SU-DHL-6 (cell line): ENCODE measurements at regions not wholly inside any gene's neighbourhood (a gene's known extent, or its start where the extent isn't known, plus 50 kb on each side); places are given as distances from the start of the nearest gene placed in this dataset.

ENCODE experiments used
- H2AFZ ChIP-seq: fragments of 200-600 bp; sonication (generic); 2 replicates; pipeline ENCODE4 v1.6.1; 2014; ENCODE audit warnings: low read depth, mild to moderate bottlenecking, moderate library complexity, mixed read lengths, antibody characterized with exemption, low read length; ENCODE audit not compliant: severe bottlenecking
- H3F3A ChIP-seq: fragments of 200-600 bp; shearing (Covaris generic); 2 replicates; pipeline ENCODE4 v1.6.0; 2016; ENCODE audit warnings: antibody characterized with exemption, mild to moderate bottlenecking; ENCODE audit not compliant: insufficient read depth
- H3K27ac ChIP-seq: fragments of 200-600 bp; sonication (generic); 2 replicates; pipeline ENCODE4 v1.5.1; 2016; ENCODE audit warnings: low read depth, mild to moderate bottlenecking, low read length, moderate library complexity, mixed read lengths
- H3K27me3 ChIP-seq: fragments of 200-600 bp; sonication (generic), shearing (Covaris generic); 2 replicates; pipeline ENCODE4 v1.6.0; 2014; ENCODE audit warnings: mild to moderate bottlenecking, low read length
- H3K36me3 ChIP-seq: fragments of 200-600 bp; sonication (generic); 2 replicates; pipeline ENCODE4 v1.6.1; 2014; ENCODE audit warnings: mild to moderate bottlenecking, low read length, mixed read lengths
- H3K4me2 ChIP-seq: fragments of 300-600, 200-600 bp; shearing (Covaris generic), sonication (generic); 2 replicates; pipeline ENCODE4 v1.6.0; 2014; ENCODE audit warnings: low read length, low read depth, mild to moderate bottlenecking; ENCODE audit not compliant: poor library complexity, severe bottlenecking
- H3K4me3 ChIP-seq: fragments of 200-600 bp; sonication (generic); 2 replicates; pipeline ENCODE4 v1.5.1; 2014; ENCODE audit warnings: antibody characterized with exemption, low read length, mild to moderate bottlenecking, mixed read lengths; ENCODE audit not compliant: insufficient read depth, poor library complexity, severe bottlenecking
- H3K79me2 ChIP-seq: fragments of 200-600 bp; sonication (generic); 2 replicates; pipeline ENCODE4 v1.6.1; 2014; ENCODE audit warnings: mild to moderate bottlenecking, low read length, moderate library complexity; ENCODE audit not compliant: insufficient read depth
- H3K9ac ChIP-seq: fragments of 200-600 bp; sonication (generic); 2 replicates; pipeline ENCODE4 v1.7.0; 2014; ENCODE audit warnings: mild to moderate bottlenecking, low read length
- H3K9me2 ChIP-seq: fragments of 200-600 bp; sonication (generic); replicated peaks from 2 replicates; pipeline ENCODE4 v1.6.1; 2014; ENCODE audit warnings: low read length; ENCODE audit not compliant: insufficient read depth
- H3K9me3 ChIP-seq: fragments of 200-600 bp; sonication (generic); 2 replicates; pipeline ENCODE4 v1.6.1; 2014; ENCODE audit warnings: low read length, mixed read lengths; ENCODE audit not compliant: insufficient read depth
- H4K20me1 ChIP-seq: fragments of 200-600 bp; sonication (generic); 2 replicates; pipeline ENCODE4 v1.6.1; 2014; ENCODE audit warnings: low read depth, mild to moderate bottlenecking, antibody characterized with exemption, low read length, moderate library complexity, mixed read lengths
- EZH2phosphoT487 ChIP-seq: fragments of 200-600 bp; sonication (generic), shearing (Covaris generic); conservative IDR thresholded peaks from 2 replicates; pipeline ENCODE4 v1.6.1; 2018; ENCODE audit warnings: mild to moderate bottlenecking, antibody characterized with exemption, low read length, moderate library complexity, mixed read lengths
- TF ChIP-seq, protein P1 (sequence below): fragments of 200-600 bp; sonication (generic); IDR thresholded peaks from one replicate; pipeline ENCODE4 v1.5.1; 2017; ENCODE audit warnings: antibody characterized with exemption, mild to moderate bottlenecking, low read length, moderate library complexity; ENCODE audit not compliant: insufficient read depth, poor library complexity, severe bottlenecking

DNA sequence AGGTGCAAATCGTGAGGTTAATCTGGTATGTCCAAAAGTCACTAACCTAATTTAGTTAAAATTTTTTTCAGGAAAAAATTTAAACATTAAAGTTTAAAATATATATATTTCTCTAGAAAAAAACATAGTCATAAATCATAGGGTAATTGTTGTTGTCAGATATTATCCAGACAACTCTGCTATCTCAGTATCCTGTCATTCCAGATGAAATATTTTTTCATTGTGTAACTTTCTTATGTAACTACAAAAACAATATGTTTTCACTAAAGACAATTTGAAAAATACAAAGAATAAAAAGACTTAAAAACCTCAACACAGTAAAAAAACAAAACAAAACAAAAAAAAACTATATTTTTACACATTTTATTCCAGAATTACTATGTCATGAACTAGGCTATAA lies 57.6 kb downstream of the TENT5A start:
- Histone ChIP-seq H3F3A (no peaks in the 10 kb centered on the region), H3K9me2 (no peaks in the 10 kb centered on the region), H3K9me3 (no peaks in the 10 kb centered on the region), H3K79me2 (no peaks in the 10 kb centered on the region), H4K20me1 (no peaks in the 10 kb centered on the region), H3K36me3 (no peaks in the 10 kb centered on the region), H3K4me2 (no peak overlapping the region), H3K4me3 (no peak overlapping the region), H2AFZ (no peak overlapping the region), H3K9ac (no peak overlapping the region), H3K27ac (no peak overlapping the region), H3K27me3 (no peaks in the 10 kb centered on the region)
- TF ChIP-seq, protein P1, sequence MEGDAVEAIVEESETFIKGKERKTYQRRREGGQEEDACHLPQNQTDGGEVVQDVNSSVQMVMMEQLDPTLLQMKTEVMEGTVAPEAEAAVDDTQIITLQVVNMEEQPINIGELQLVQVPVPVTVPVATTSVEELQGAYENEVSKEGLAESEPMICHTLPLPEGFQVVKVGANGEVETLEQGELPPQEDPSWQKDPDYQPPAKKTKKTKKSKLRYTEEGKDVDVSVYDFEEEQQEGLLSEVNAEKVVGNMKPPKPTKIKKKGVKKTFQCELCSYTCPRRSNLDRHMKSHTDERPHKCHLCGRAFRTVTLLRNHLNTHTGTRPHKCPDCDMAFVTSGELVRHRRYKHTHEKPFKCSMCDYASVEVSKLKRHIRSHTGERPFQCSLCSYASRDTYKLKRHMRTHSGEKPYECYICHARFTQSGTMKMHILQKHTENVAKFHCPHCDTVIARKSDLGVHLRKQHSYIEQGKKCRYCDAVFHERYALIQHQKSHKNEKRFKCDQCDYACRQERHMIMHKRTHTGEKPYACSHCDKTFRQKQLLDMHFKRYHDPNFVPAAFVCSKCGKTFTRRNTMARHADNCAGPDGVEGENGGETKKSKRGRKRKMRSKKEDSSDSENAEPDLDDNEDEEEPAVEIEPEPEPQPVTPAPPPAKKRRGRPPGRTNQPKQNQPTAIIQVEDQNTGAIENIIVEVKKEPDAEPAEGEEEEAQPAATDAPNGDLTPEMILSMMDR = no peak
- no peak for TF ChIP-seq EZH2phosphoT487

DNA sequence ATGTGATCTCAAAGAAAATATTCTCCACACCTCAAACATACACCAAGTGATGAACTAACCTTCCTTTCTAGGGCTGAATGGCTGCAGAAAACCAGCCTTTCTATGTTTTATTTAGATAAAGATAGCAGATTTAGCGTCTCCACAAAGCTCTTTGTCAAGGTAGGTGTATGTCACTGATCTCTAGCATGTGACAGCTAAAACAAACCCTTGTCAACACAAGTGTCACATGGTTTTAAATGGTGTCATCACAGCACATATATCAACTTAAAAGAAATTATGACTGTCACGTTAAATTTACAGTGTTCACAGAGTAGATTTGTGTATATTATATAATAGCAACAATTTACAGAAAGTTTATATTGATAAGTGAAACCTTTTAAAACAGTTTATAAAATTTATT lies 58.3 kb downstream of the TENT5A start:
- Histone ChIP-seq H3K9me3 (no peaks in the 10 kb centered on the region), H3K9me2 (no peaks in the 10 kb centered on the region), H3K4me3 (no peak overlapping the region), H3F3A (no peaks in the 10 kb centered on the region), H3K79me2 (no peaks in the 10 kb centered on the region), H3K9ac (no peak overlapping the region), H4K20me1 (no peaks in the 10 kb centered on the region), H3K27ac (no peak overlapping the region), H3K36me3 (no peaks in the 10 kb centered on the region), H3K4me2 (no peak overlapping the region), H2AFZ (no peak overlapping the region), H3K27me3 (no peaks in the 10 kb centered on the region)
- TF ChIP-seq EZH2phosphoT487 = no peak
- TF ChIP-seq, protein P1 = no peak

DNA sequence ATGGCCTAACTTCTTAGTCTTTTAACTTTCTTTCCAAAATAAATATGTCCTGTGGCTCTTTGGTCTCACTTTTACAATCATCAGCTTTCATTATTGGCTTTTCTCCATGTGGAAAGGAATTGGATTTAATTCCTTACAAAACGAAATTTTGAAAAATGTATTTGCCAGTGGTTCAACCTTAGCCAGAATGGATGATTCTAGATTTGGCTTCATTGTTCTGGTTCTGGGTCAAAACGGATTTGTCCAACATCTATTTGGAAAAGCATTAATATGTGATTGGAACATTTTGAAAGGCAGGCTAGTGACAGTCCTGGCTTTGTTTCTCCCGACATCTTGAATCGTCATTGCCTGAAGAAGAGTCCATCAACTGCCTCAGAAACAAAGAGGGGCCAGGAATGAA lies 59.2 kb downstream of the TENT5A start:
- H3K9ac ChIP-seq = no peak overlapping the region
- no peaks in the 10 kb centered on the region for H3K27me3 ChIP-seq
- H4K20me1 ChIP-seq = no peaks in the 10 kb centered on the region
- H3K9me2 ChIP-seq = no peaks in the 10 kb centered on the region
- H2AFZ ChIP-seq = no peak overlapping the region
- TF ChIP-seq EZH2phosphoT487 = no peak
- TF ChIP-seq, protein P1 = no peak
- H3K4me3 ChIP-seq = no peak overlapping the region
- H3K9me3 ChIP-seq = no peaks in the 10 kb centered on the region
- no peaks in the 10 kb centered on the region for H3K36me3 ChIP-seq
- H3K4me2 ChIP-seq = no peak overlapping the region
- H3F3A ChIP-seq = no peaks in the 10 kb centered on the region
- H3K27ac ChIP-seq = no peak overlapping the region
- no peaks in the 10 kb centered on the region for H3K79me2 ChIP-seq

DNA sequence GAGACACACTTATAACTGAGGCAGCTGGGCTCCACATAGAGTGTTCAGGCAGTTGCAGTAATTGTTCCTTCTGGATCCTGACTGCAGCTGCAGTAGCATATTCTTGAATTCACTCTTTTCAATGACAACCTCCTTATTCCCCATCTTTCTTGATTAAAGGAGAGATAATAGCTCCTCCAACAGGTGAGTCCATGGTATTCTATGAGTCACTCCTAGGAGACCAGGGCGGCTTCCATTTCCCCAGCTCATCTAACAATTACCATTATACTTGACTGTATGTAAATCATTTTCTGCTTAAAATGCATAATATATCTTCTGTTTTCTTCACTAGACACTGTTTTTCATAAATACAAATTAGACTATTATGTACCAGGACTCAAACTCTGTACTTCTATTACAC lies 62.4 kb downstream of the TENT5A start:
- Histone ChIP-seq H3K9ac (no peak overlapping the region), H3K27me3 (no peaks in the 10 kb centered on the region), H4K20me1 (no peaks in the 10 kb centered on the region), H3K9me2 (no peaks in the 10 kb centered on the region), H3K4me2 (no peak overlapping the region), H3K4me3 (no peak overlapping the region), H3K9me3 (no peaks in the 10 kb centered on the region), H3K79me2 (no peaks in the 10 kb centered on the region), H2AFZ (no peak overlapping the region), H3K36me3 (no peaks in the 10 kb centered on the region), H3F3A (no peaks in the 10 kb centered on the region), H3K27ac (no peak overlapping the region)
- TF ChIP-seq, protein P1 = no peak
- TF ChIP-seq EZH2phosphoT487 = no peak
